GM18867 (cell line): ENCODE measurements at regions not wholly inside any gene's neighbourhood (a gene's known extent, or its start where the extent isn't known, plus 50 kb on each side); places are given as distances from the start of the nearest gene placed in this dataset.

ENCODE experiments used
- ATAC-seq: cut with Tn5 transposase; IDR thresholded peaks from one replicate; pipeline ENCODE4 v1.9.1; 2021; ENCODE audit warnings: mild to moderate bottlenecking, moderate library complexity; ENCODE audit not compliant: unreplicated experiment

DNA sequence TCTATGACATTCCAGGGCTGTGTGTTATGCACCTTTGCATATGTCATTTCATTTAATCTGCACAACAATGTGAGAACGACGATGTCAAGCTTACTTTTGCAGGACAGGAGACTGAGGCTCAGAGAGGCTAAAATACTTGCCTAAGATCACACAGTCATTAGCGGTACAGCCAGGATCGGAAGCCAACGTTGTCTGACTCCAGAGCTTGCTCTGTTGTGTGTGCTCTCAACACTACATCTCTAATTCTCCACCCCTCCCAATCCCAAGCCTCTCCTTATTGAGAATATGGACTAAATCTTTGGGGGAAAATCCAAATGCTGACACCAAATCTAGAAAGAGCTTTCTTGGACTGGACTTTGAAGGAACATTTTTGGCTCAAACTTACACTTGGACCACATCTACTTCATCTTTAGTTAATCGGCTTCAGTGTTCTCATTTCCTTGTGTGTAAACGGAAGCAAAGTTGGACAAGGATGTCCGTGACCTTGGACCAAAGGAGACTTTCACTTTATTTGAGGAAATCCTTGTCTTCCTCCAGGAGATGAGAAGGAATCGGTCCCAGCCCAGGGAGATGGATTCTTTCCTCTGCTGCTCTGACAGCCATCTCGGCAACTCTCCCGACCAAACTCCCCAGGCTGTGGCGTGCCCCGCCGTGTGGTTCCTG, 242.4 kb downstream of the LPIN1 start:
- ATAC-seq = no peak

DNA sequence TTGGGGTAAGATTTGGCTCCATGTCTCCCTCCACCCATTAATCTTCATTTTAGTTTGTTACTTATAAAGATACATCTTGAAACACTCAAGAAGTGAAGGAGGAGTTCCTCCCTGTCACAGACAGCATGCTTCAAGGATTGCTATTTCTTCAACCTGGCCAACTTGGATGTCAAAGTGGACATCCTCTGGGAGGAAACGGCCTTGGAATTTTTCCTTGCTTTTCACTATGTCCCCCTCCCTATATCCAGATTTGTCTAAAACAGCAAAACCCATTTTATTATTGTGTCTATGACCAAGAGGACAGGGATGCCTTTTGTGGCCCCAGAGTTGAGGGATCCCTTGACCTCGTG, 242.9 kb downstream of the LPIN1 start:
- ATAC-seq = no peak

DNA sequence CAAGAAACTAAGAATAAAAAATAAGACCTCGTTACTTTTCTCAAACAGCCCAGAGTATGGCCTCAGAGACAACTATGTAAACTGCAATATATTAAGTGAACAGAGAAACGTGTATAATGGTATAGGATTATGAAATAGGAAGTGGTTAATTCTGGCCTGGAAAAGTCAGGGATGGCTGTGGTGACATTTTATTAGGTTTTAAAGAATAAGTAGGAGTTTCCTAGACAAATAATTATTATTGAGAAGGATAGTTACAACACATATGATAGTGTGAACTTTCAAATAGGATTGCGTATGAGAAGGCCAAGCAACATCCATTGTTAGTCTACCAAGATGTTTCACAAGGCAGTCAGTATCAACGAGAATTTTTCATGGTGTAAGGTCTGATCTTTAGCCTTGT, 244.1 kb downstream of the LPIN1 start:
- no peak for ATAC-seq

DNA sequence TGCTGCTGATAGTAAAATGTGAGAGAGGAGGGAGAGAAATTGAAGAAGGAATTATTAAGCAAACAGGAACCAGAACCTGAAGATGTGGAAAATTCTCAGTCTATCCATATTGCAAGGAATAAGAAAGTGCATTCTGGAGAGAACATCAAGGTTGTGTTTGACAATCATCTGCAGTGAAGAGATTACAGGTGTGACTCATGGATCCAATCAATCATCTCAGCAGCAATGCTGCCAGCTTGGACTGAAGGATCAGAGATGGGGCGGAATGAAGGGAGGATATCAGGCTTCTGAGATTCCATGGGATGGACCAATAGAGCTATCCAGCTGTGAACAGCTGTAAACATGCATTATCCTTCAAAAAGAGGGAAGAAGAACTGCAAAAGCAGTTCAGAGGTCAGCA, 247.3 kb downstream of the LPIN1 start:
- no peak for ATAC-seq

DNA sequence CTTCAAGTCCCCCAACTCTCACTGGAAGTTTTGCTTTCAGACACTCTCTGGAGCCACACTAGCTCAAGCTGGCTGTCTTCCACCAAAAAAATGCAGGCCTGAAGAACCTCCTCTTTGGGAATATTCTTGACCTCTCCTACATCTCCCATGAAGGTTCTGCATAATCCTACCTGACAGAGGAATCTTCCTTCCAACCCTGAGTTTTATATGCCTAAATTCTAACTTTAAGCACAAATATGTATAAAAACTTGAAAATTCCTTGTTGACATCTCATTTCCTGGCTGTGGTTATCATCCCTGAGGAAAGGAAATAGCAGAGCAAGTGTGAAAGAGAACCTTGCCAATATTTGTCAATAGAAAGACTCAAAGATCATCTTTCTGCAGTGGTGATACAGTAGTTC, 249.0 kb downstream of the LPIN1 start:
- ATAC-seq = no peak

DNA sequence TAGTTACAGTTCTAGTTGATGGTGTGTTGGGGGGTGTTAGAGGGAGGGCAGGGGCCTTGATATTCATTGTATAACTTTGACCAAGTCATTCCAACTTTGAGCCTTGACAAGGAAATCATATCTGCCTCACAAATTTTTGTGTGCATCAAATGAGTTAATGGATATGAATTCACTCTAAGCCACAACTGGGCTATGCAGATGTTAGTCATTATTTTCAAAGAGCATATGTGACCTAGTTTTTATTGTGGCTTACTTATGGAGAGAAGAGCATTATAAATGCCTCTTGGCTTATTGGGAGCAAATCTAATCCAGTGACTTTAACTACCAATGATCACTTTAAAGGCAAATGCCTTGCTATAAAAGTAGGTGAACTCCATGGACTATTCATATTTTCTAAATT, 250.2 kb downstream of the LPIN1 start:
- ATAC-seq = no peak

DNA sequence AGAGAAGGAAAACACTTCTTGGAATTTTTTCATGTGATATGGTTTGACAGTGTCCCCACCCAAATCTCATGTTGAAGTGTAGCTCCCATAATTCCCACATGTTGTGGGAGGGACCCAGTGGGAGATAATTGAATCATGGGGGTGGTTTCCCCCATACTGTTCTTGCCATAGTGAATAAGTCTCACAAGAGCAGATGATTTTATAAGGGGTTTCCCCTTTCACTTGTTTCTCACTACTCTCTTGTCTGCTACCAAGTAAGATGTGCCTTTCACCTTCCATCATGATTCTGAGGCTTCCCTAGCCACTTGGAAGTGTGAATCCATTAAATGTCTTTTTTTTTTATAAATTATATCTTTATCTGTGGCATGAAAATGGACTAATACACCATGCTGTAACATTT, 250.7 kb downstream of the LPIN1 start:
- ATAC-seq = no peak

DNA sequence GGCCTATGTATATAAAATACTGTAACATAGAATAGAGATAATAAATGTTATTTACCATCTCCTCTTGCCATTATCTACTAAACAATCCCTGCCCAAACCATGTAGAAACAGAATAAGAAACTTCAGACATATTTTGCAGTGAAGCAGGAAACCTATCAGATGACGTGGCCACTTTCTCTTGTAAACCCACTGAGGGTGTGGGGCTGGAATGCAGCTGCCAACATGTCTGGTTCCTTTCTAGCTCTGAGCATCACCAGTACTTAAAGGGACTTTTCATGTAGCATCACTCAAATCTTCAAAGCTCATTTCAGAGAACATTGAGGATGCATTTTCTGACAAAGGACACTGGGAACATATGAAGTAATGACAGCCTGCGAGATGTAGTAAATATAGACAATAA, 251.8 kb downstream of the LPIN1 start:
- ATAC-seq = peak; percentile 69

DNA sequence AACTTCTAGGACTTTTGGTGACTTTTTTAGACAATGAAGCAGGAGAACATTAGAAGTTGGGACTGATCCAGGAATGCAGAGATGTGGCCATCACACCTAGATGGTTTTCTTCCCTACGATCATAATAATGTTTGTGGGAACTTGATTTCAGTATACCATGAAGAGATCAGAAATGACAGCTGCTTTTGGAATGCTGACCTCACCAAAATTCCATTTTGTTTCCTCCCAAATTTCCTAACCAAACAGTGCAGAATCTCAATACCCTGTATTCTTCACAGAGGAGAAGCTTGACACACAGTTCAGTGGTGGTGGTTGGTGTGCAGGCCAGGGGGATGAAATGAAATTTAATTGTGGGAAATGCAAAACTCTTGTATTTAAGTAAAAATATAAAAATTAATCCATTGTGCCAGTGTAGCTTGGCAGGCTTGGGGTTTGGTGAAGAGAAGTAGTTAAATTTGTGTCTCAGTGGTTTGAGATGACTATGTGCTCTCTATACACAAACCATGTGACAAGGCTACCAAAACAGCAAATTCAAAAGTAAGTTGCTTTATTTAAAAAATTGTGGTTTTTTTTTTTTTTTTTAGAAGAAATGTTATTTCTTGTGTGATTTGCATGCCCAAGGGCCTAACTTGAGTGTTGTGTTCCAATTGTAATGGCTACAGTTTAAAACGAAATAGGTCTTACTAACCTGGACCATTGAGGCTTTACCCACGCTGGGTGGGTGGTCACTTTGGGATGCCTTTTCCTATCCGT, 252.4 kb downstream of the LPIN1 start:
- peak; percentile 83 for ATAC-seq

DNA sequence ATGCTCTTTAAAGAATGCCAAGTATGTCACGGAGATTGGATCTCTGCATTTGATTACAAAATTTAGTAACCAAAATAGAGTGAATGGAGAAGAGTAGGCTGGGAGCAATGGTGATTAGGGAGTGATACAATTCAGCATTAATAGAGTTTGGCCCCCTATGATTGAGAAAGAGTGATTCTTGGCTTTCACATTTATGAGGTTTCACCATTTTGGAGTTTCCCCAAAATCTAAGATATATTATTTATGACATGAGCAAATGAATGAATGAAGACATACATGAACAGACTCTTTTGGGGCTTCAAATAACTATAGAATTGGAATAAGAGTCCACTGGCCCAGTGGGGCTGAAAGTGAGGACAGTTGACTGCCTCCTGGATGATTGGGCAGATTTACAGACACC, 255.2 kb downstream of the LPIN1 start:
- no peak for ATAC-seq

DNA sequence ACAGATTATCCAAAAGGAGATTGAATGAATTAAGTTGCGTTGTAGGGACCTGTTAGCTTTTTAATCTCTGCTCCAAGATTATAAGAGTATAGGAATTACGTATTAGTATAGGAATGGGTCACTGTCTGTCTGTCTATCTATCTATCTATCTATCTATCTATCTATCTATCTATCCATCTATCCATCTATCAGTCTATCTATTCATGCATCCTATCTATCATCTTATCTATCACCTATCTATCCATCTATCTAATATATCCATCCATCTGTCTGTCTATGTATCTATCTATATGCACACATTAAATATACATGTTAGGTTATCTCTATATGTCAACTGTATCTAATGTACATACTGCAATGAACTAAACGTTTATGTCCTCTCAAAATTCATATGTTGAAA, 255.8 kb downstream of the LPIN1 start:
- no peak for ATAC-seq

DNA sequence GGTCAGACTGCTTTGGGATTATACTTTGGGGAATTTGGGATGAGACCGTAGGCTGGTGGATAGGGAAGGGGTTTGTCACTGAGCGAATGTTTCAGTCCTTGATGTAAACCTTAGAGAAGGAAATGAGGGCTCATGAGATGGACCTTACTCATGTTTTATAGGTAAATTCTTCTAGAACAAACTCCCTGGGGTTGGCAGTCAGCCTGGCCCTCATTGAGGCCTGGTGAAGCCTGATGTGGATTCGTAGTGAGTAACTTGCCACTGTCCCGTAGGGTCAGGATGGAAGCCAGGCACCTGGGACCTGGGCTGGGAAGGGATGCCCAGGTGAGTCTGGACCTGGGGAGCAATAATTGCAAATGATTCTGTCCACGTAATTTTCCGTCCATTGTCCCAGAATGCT, 258.3 kb downstream of the LPIN1 start:
- no peak for ATAC-seq

DNA sequence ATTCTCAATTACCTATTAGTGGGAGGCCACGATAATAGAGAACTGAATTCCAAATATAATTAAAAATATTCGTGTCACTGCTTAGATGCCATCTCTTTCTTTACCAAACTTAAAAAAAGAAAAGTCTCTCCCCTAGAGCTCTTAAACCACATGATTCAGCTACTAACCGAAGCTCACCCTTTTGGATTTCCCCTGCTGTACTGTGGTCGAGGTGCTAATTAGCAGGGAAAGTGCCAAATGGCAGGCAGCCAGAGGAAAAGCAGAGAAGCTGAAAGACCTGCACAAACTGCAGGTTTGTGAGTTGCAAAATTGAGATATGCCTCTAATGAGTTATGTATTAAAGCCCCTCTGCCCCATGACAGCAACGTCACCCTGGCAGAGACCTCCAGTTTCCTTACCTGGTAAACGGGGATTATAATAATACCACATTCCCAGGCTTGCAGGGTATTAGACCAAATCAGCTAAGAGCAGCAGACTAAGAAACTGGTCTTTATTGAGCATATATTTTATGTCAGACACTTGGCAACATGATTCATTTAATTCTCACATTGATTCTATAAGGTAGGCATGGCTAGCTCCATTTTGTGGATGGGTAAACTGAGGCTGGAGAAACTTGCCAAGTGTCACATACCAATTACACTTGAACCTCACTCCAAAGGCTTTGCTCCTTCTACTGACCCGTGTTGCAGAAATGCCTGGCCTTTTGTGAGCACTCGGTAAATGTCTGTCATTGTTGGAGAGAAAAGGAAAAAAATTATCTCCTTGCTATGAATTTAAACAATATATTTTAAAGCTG, 259.7 kb downstream of the LPIN1 start:
- peak; percentile 87 for ATAC-seq

DNA sequence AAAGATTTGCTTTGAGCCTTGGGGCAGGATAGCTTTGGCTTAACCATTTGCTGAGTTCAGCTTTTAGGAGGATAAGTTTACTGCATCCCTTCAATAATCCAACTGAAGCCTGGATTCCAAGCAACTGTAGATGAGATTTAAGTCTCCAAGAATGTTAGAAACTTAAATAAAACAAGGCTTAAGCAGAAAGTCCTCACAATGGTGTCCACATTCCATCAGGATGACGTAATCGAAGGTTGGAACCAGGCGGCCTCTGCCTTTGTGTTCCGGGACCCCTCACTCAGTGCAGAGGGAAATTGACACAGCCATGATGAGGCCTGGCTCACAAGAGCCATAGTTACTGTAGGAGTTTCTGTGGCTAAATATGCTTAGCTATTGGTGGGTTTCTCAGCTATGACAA, 260.4 kb downstream of the LPIN1 start:
- no peak for ATAC-seq

DNA sequence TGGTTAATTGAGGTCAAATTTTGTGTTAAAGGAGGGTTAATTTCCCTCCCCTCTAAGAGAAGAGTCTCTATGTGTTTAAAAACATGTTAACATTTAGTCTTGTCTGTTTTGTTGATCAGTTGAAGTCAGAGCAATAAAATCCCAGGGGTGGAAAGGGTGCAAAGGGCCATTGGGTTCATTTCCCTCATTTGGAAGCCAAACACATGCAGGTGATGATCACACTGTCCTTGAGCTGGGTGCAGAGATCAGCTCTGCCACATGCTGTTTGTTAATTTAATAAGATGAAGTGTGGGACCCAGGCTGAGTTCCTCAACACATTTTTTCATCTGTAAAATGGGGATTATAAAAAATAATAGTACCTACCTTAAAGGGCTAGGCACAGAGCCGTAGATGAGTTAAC, 260.9 kb downstream of the LPIN1 start:
- no peak for ATAC-seq

DNA sequence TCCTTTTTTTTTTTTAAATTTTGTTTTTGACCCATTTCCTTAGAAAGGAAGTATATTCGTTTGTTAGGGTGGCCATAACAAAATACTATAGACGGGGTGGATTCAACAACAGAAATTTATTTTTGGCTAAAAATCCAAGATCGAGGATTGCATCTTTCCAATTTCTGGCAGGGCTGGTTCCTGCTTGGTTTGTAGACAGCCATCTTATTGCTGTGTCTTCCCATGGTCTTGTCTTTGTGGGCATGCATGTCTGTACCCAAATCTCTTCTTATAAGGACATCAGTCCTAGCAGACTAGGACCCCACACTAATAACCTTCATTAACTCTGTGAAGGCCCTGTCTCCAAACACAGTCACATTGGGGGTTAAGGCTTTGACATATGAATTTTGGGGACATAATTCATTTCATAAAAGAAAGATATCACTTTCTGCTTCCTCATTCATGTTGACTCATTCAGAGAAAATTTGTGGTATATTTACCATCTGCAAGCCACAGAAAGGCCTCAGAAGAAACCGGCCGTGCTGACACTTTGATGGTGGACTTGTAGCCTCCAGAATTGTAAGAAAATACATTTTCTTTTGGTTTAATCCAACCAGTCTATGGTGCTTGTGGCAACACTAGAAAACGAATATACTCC, 262.1 kb downstream of the LPIN1 start:
- ATAC-seq = peak; percentile 84

DNA sequence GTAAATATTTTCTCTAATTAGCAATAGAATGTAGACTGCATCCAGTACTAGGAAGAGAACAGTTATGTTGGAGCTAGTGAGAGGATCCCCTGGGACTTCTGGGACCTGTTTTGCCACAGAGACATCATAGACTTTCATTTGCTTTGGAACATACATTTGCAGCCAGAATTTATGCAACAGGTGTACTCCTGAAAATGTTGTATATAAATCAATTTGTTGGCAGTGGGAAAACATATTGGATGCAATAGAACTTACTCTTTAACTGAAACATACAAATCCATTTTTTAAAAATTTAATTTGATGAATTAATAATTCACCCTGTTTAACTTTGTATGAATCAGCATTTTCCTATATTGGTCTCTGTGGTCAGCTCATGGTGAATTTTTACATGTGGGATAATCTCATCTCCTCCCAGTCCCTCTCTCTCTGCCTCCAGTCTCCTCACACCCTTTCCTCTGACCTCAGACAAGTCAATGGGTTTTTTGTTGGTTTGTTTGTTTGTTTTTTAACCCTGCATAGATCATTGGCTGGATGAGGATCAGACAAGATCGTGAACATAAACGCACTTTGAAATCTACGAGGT, 263.0 kb downstream of the LPIN1 start:
- ATAC-seq = no peak

DNA sequence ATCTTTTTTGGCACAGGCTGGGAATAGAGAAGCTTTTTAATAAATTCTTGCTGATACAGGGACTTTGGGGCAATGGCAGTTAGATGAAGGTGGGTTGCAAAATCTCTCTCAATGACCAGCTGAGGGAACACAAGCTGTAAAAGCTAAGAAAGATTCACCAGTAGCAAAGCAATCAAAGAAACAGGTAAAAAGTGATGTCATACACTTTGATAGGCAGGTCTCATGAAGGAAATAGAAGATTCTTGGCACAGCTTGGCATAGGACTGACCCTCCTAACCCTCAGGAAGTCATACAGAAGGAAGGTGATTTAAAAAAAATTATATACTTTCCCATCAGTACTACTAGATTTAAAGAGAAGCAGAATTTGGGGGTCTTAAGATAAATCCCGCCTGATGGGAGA, 263.6 kb downstream of the LPIN1 start:
- ATAC-seq = no peak

DNA sequence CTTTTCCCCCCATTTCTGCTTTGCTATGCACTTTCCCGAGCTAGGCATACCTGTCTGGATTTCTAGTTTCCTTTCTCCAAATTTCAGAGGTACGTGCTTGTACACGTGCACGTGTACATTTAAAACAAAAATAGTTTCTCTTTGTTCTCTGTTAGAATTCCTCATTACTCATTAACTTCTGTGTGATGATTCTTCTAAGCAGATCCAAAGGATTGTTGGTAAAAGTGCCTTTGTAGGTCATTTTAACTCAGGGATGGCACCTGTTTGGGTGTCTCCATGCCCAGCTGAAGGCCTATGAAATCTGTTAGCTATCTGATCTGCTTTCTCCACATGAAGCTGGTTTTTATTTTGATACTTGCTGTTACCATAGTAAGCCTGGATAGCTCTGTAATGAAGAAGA, 264.3 kb downstream of the LPIN1 start:
- no peak for ATAC-seq

DNA sequence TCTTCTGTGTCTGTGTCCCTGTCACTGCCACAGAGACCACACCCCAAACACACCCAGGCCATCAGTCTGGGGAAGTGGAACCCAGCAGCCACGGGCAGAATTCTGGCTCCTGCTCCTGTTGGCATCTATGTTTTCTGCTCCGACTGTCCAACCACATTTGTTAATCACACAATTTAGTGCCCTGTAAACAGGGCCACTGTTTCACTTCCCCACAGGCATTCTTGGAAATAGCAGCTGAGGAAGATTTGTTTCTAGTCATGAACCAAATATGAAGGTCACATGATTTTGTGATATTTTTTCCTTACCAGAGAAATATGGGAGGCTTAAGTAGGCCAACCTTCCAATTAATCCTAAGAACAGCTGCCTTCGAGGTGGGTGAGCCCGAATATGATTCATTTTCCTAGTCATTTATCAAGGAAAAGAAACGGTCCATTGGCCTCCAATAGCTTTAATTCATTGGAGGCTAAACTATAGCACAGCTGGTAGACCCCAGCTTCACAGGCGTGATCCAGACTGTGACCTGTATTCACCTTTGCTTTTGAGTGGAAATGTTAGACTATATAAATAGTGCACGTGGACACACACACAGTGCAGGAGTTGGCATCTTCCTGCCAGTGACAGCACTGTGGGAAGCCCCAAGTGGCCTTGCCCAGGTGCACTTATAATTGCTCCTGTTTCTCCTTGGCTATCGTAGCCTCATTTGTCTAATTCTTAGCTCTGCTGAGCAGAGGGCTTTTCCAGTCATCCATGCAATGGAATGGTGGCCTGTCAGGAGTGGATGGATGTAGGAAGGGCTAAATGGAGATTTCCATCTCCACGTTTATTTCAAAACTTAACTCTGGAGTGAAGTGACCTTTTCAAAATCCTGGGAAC, 267.9 kb downstream of the LPIN1 start:
- no peak for ATAC-seq
